ENCODE measurements at regions not wholly inside any gene's neighbourhood (a gene's known extent, or its start where the extent isn't known, plus 50 kb on each side); places are given as distances from the start of the nearest gene placed in this dataset.
"Not testable (repeated sequence)": the region's sequence is repeated elsewhere in the genome, so short reads cannot be mapped to it uniquely, and the experiment has no call there.

- no peak for TF ChIP-seq POLR2A (IDR thresholded peaks at IDR 0.05)
- TF ChIP-seq CTCF (IDR thresholded peaks at IDR 0.05), result no peak
- Histone ChIP-seq H3K4me3 (no peak overlapping the region), H3K9me3 (no peaks in the 10 kb centered on the region), H3K27me3 (no peaks in the 10 kb centered on the region), H3K4me1 (peaks cover 0 to 6% (median 0%) of the 10 kb centered on the region in 4 donors), H3K36me3 (no peaks in the 10 kb centered on the region), H3K27ac (no peak overlapping the region)
- ATAC-seq (peak in 3 of 4 donors; percentile 41 to 81 (median 60)), DNase-seq (no peak)
- WGBS (ENCODE audit: insufficient coverage, low coverage, low lambda C conversion rate, missing lambda C conversion rate), result 27% methylated on average over 3 of the region's 3 CpGs
- intact Hi-C loops (cut with DNase I), result no loop called here
These were observed 169.1 kb downstream of the LHFPL1 start for GRCh38 chrX:112510629-112511028.

- no peaks in the 10 kb centered on the region for H3K27me3 ChIP-seq
- no peaks in the 10 kb centered on the region for H3K4me1 ChIP-seq
- no peak for ATAC-seq
These were observed 202.1 kb downstream of the LHFPL1 start for GRCh38 chrX:112477653-112478052.

GRCh38 chrX:112473654-112474053, 206.1 kb downstream of the LHFPL1 start:
- Histone ChIP-seq H3K36me3 (no peaks in the 10 kb centered on the region), H3K27ac (no peak overlapping the region), H3K27me3 (no peaks in the 10 kb centered on the region), H3K4me1 (no peaks in the 10 kb centered on the region), H3K4me3 (no peak overlapping the region), H3K9me3 (no peaks in the 10 kb centered on the region)
- TF ChIP-seq CTCF (IDR thresholded peaks at IDR 0.05) (no peak), POLR2A (IDR thresholded peaks at IDR 0.05) (no peak)
- DNase-seq (no peak), ATAC-seq (no peak)
- WGBS (ENCODE audit: insufficient coverage, low coverage, low lambda C conversion rate, missing lambda C conversion rate), result 34% methylated on average over 2 of the region's 3 CpGs
- intact Hi-C loops (cut with DNase I), result no loop called here

More at GRCh38 chrX:112477653-112478052, 202.1 kb downstream of the LHFPL1 start:
- 50% methylated on average over 2 of the region's 2 CpGs for WGBS (ENCODE audit: insufficient coverage, low coverage, low lambda C conversion rate, missing lambda C conversion rate)
- Histone ChIP-seq H3K4me3 (no peak overlapping the region), H3K27ac (no peak overlapping the region), H3K36me3 (no peaks in the 10 kb centered on the region), H3K9me3 (peaks cover 0 to under 1% (median 0%) of the 10 kb centered on the region in 4 donors)
- intact Hi-C loops (cut with DNase I), result no loop called here
- no peak for DNase-seq
- TF ChIP-seq POLR2A (IDR thresholded peaks at IDR 0.05), result no peak
- TF ChIP-seq CTCF (IDR thresholded peaks at IDR 0.05), result no peak

- DNase-seq (no peak), ATAC-seq (no peak)
- no peaks in the 10 kb centered on the region for H3K27me3 ChIP-seq
- intact Hi-C loops (cut with DNase I), result no loop called here
- H3K27ac ChIP-seq, result no peak overlapping the region
- TF ChIP-seq CTCF (IDR thresholded peaks at IDR 0.05) (no peak), POLR2A (IDR thresholded peaks at IDR 0.05) (no peak)
- H3K36me3 ChIP-seq, result no peaks in the 10 kb centered on the region
- H3K4me3 ChIP-seq, result no peak overlapping the region
- no peaks in the 10 kb centered on the region for H3K9me3 ChIP-seq
- WGBS (ENCODE audit: insufficient coverage, low coverage, low lambda C conversion rate, missing lambda C conversion rate), result 43% methylated on average over 2 of the region's 2 CpGs
- no peaks in the 10 kb centered on the region for H3K4me1 ChIP-seq
These were observed 209.2 kb downstream of the LHFPL1 start for GRCh38 chrX:112470551-112470950.

- H3K4me1 ChIP-seq; H3K9me3 ChIP-seq; DNase-seq; H3K36me3 ChIP-seq; ATAC-seq; H3K27me3 ChIP-seq; intact Hi-C loops (cut with DNase I); H3K27ac ChIP-seq; H3K4me3 ChIP-seq: not testable (repeated sequence)
- 17% methylated on average over 2 of the region's 8 CpGs for WGBS (ENCODE audit: insufficient coverage, low coverage, low lambda C conversion rate, missing lambda C conversion rate)
These were observed 217.7 kb downstream of the LHFPL1 start for GRCh38 chrX:112461949-112462450.
